PC-3 (cell line): ENCODE measurements at regions not wholly inside any gene's neighbourhood (a gene's known extent, or its start where the extent isn't known, plus 50 kb on each side); places are given as distances from the start of the nearest gene placed in this dataset.

Experiments
- ATAC-seq: fragments of 200-7000 bp; cut with Tn5 transposase; 2 replicates; pipeline ENCODE4 v1.9.1; 2020; ENCODE audit warnings: mild to moderate bottlenecking, moderate library complexity
- BruUV-seq: library from RNA; stranded (reverse); fragments of 400-500 nt; replicated peaks from 2 replicates; lab custom pipeline; 2021; lab: Mats Ljungman, UMichigan
- CTCF ChIA-PET: fragments of 300-600 bp; sonication (Branson Sonifier 250); formaldehyde crosslinking; loops from one replicate; lab custom pipeline; 2022; ENCODE audit warnings: antibody characterized with exemption; lab: Charles Lee
- POLR2A ChIA-PET: fragments of 300-600 bp; sonication (Branson Sonifier 250); formaldehyde crosslinking; loops from one replicate; lab custom pipeline; 2022; ENCODE audit warnings: antibody characterized with exemption; ENCODE audit not compliant: unreplicated experiment; lab: Charles Lee
- DNase-seq: peaks from one replicate; pipeline ENCODE4 v3.0.0-alpha.2; 2015
- H2AFZ ChIP-seq: fragments of 300-600 bp; sonication (generic); 2 replicates; pipeline ENCODE4 v1.6.0; 2016; ENCODE audit warnings: antibody characterized with exemption, low read length
- H3F3A ChIP-seq: fragments of 300-600 bp; sonication (generic); one replicate; pipeline ENCODE4 v1.6.0; 2017; ENCODE audit warnings: antibody characterized with exemption, low read length, control low read depth, mild to moderate bottlenecking; ENCODE audit not compliant: unreplicated experiment
- H3K27ac ChIP-seq: fragments of 300-600 bp; sonication (generic); 2 replicates; pipeline ENCODE4 v1.5.1; 2016; ENCODE audit warnings: mild to moderate bottlenecking, low read length
- H3K27me3 ChIP-seq: fragments of 300-600 bp; sonication (generic); 2 replicates; pipeline ENCODE4 v1.6.1; 2016; ENCODE audit warnings: low read length, mixed read lengths
- H3K36me3 ChIP-seq: fragments of 300-600 bp; sonication (generic); 2 replicates; pipeline ENCODE4 v1.6.1; 2016; ENCODE audit warnings: low read depth, mixed run types, low read length, mixed read lengths
- H3K4me1 ChIP-seq: fragments of 300-600 bp; sonication (generic); 2 replicates; pipeline ENCODE4 v1.5.1; 2016; ENCODE audit warnings: low read length; ENCODE audit not compliant: insufficient read depth
- H3K4me2 ChIP-seq: fragments of 300-600 bp; sonication (generic); 2 replicates; pipeline ENCODE4 v1.6.0; 2016; ENCODE audit warnings: low read length
- H3K4me3 ChIP-seq: fragments of 300-600 bp; sonication (generic); 2 replicates; pipeline ENCODE4 v1.5.1; 2016; ENCODE audit warnings: mild to moderate bottlenecking, low read length, mixed read lengths
- H3K79me2 ChIP-seq: fragments of 300-600 bp; sonication (generic); 2 replicates; pipeline ENCODE4 v1.6.1; 2017; ENCODE audit warnings: low read length, mixed read lengths
- H3K9ac ChIP-seq: fragments of 300-600 bp; sonication (generic); 2 replicates; pipeline ENCODE4 v1.6.0; 2016; ENCODE audit warnings: mild to moderate bottlenecking, low read length
- H3K9me2 ChIP-seq: fragments of 300-600 bp; sonication (generic); replicated peaks from 2 replicates; pipeline ENCODE4 v1.6.1; 2016; ENCODE audit warnings: mixed run types, low read length, mixed read lengths
- H3K9me3 ChIP-seq: fragments of 300-600 bp; sonication (generic); 2 replicates; pipeline ENCODE4 v1.6.1; 2016; ENCODE audit warnings: low read length, mixed read lengths
- H4K20me1 ChIP-seq: fragments of 300-600 bp; sonication (generic); 2 replicates; pipeline ENCODE4 v1.6.1; 2016; ENCODE audit warnings: low read length, mixed read lengths
- EZH2 ChIP-seq: fragments of 300-600 bp; sonication (generic); IDR thresholded peaks from one replicate; pipeline ENCODE4 v1.6.1; 2017; ENCODE audit warnings: antibody characterized with exemption, mild to moderate bottlenecking, low read length; ENCODE audit not compliant: unreplicated experiment
- EZH2phosphoT487 ChIP-seq: fragments of 300-600 bp; sonication (generic); IDR thresholded peaks from 2 replicates; pipeline ENCODE4 v1.6.1; 2018; ENCODE audit warnings: mild to moderate bottlenecking, antibody characterized with exemption, low read length, borderline replicate concordance
- intact Hi-C: fragments of 100-400 bp; cut with micrococcal nuclease; formaldehyde crosslinking; loops from 2 replicates; pipeline ENCODE4 v1.9.0; 2023
- TF ChIP-seq, protein P1 (sequence below): fragments of 300-600 bp; sonication (generic); conservative IDR thresholded peaks from 2 replicates; pipeline ENCODE4 v1.5.1; 2017; ENCODE audit warnings: antibody characterized with exemption, low read depth, mild to moderate bottlenecking, low read length

DNA sequence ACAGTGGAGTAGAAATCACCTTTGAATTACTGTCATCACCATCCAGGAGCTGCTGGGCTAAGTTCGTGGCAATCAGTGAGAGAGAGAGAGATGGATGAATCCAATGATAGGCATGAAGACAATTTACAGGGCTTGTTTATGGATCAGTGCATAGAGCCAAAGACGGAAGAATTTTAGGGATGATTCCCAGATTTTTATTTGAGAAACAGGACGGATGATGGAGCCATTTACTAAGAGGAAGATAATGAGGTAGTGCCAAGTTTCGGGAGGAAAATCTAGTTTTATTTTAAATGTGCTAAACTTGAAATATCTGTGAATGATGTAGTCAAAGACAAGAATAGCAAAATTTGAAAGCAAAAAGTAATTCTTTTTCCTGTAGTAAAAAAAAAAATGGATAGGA, 394.2 kb upstream of the PAPPA start:
- H3K9me2 ChIP-seq = no peaks in the 10 kb centered on the region
- H2AFZ ChIP-seq = no peak overlapping the region
- no TSS peak for BruUV-seq
- no peaks in the 10 kb centered on the region for H4K20me1 ChIP-seq
- intact Hi-C loops = no loop called here
- no peak overlapping the region for H3K4me2 ChIP-seq
- no peak for ATAC-seq
- no peaks in the 10 kb centered on the region for H3K79me2 ChIP-seq
- no peaks in the 10 kb centered on the region for H3F3A ChIP-seq
- ChIA-PET POLR2A (no interaction called here), CTCF (no interaction called here)
- H3K4me3 ChIP-seq = no peak overlapping the region
- no peaks in the 10 kb centered on the region for H3K36me3 ChIP-seq
- H3K27me3 ChIP-seq = no peaks in the 10 kb centered on the region
- no peaks in the 10 kb centered on the region for H3K9me3 ChIP-seq
- no peak overlapping the region for H3K27ac ChIP-seq
- DNase-seq = no peak
- H3K9ac ChIP-seq = no peak overlapping the region
- TF ChIP-seq, protein P1, sequence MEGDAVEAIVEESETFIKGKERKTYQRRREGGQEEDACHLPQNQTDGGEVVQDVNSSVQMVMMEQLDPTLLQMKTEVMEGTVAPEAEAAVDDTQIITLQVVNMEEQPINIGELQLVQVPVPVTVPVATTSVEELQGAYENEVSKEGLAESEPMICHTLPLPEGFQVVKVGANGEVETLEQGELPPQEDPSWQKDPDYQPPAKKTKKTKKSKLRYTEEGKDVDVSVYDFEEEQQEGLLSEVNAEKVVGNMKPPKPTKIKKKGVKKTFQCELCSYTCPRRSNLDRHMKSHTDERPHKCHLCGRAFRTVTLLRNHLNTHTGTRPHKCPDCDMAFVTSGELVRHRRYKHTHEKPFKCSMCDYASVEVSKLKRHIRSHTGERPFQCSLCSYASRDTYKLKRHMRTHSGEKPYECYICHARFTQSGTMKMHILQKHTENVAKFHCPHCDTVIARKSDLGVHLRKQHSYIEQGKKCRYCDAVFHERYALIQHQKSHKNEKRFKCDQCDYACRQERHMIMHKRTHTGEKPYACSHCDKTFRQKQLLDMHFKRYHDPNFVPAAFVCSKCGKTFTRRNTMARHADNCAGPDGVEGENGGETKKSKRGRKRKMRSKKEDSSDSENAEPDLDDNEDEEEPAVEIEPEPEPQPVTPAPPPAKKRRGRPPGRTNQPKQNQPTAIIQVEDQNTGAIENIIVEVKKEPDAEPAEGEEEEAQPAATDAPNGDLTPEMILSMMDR = no peak
- TF ChIP-seq EZH2phosphoT487 (no peak), EZH2 (no peak)
- no peaks in the 10 kb centered on the region for H3K4me1 ChIP-seq

DNA sequence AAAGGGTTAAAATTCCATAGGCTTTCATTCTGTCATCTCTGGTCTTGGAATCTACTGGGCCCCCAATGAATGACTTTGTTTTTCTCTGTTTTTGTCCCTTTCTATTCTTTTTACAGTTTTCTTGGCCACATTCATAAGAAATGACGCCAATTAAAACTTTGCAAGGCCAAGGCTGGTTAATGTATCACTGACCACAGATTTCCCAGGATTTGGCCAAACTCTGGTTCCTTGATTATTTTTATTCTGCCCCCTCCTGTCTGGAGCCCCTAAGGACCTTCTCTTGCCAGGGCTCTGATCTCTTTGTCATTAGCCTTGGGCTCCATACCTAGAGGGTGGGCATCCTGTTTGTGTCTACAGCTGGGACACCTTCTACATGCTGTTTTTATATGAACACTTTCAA, 388.9 kb upstream of the PAPPA start:
- Histone ChIP-seq H3K9me3 (no peaks in the 10 kb centered on the region), H3K36me3 (no peaks in the 10 kb centered on the region), H3K4me2 (no peak overlapping the region), H3K4me3 (no peak overlapping the region), H3K9me2 (no peaks in the 10 kb centered on the region), H3K9ac (no peak overlapping the region), H4K20me1 (no peaks in the 10 kb centered on the region), H3K4me1 (no peaks in the 10 kb centered on the region), H3K79me2 (no peaks in the 10 kb centered on the region), H2AFZ (no peak overlapping the region), H3F3A (no peaks in the 10 kb centered on the region), H3K27ac (no peak overlapping the region), H3K27me3 (no peaks in the 10 kb centered on the region)
- ChIA-PET POLR2A (no interaction called here), CTCF (no interaction called here)
- intact Hi-C loops = no loop called here
- no peak for ATAC-seq
- TF ChIP-seq EZH2 (no peak), EZH2phosphoT487 (no peak)
- TF ChIP-seq, protein P1 = no peak
- no TSS peak for BruUV-seq
- no peak for DNase-seq

DNA sequence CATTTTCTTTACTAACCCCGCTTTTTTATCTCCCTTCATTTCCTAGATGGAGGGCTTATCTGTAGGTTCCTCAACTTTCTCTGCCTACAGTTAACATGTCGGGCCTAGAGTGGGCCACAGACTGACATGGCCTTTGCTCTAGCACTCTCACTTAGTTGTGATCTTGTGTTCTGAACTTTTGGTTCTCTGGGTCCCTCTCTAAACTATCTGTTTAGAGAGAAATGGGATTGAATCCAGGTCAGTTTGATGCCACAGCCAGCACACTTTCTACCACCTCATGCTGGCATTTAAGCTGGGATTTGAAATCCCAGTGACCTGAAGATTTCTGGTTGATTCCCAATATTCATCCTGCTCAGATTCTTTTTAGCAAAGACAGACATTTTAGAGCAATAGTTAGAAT, 388.5 kb upstream of the PAPPA start:
- Histone ChIP-seq H3K9me2 (no peaks in the 10 kb centered on the region), H3K4me3 (no peak overlapping the region), H3K27ac (no peak overlapping the region), H4K20me1 (no peaks in the 10 kb centered on the region), H3K9ac (no peak overlapping the region), H3F3A (no peaks in the 10 kb centered on the region), H3K36me3 (no peaks in the 10 kb centered on the region), H3K27me3 (no peaks in the 10 kb centered on the region), H3K79me2 (no peaks in the 10 kb centered on the region), H3K9me3 (no peaks in the 10 kb centered on the region), H2AFZ (no peak overlapping the region), H3K4me1 (no peaks in the 10 kb centered on the region), H3K4me2 (no peak overlapping the region)
- DNase-seq (no peak), ATAC-seq (no peak)
- POLR2A ChIA-PET = no interaction called here
- intact Hi-C loops = no loop called here
- CTCF ChIA-PET = no interaction called here
- TF ChIP-seq EZH2phosphoT487 = no peak
- TF ChIP-seq, protein P1 = no peak
- TF ChIP-seq EZH2 = no peak
- no TSS peak for BruUV-seq
